Fibroblast of lung (primary cell): ENCODE measurements at regions not wholly inside any gene's neighbourhood (a gene's known extent, or its start where the extent isn't known, plus 50 kb on each side); places are given as distances from the start of the nearest gene placed in this dataset.

Experiments
- EZH2 ChIP-seq: IDR thresholded peaks from 2 replicates; pipeline ENCODE4 v1.5.1; 2012; ENCODE audit warnings: low read length, control low read depth, mild to moderate bottlenecking; ENCODE audit errors: missing control alignments
- TF ChIP-seq, protein P1 (sequence below), 2 donors: IDR thresholded peaks in 1 of 2; conservative IDR thresholded peaks in 1 of 2; 1 replicate in 1 of 2; 2 replicates in 1 of 2; pipeline ENCODE4 v1.5.1; 2011 to 2012; ENCODE audit warnings: low read length in 2 of 2, control low read depth in 1 of 2, inconsistent platforms in 1 of 2, low read depth in 1 of 2, mild to moderate bottlenecking in 1 of 2

DNA sequence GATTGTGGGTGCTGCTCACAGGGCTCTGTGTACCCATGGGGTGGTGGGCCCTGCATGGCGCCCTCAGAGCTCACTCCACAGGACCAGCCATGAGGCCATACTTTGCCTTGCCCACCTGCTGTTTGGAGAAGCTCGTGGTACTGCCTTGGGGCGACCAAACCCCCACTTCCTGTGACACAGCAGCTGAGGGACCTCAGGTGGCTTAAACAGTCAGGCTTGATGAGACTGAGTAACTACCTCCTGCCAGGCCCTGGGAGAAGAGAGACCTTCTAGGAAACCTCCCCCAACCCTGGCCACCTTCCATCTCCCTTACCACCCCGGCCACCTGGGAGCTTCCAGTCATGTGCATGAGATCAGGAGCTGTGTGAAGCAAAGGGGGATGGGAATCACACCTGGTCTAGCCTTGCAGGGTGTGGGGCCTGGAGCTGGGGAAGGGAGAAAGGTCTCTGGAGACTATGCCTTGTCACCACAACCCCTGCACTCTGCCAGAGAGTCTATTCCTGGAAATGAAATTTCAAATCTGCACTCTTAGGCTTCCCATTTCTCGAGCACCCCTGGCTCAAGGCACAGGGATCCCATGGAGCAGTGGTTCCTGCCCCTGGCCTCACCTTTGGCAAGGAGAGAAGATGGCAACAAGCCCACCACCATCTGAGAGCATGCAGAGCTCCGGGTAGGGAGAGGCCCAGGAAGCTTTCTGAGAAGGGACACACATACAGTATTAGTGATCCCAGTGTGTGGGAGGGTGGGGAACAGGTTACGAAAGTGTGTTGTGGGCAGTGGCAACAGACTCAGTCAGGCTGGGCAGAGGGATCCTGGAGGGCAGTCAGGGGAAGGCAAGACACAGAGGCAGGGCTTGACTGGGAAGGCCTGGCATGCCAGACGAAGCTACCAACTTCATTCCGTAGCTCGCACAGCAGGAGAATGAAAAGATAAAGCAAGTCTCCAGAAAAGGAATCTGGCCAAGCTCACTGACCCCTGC, 125.0 kb downstream of the URI1 start:
- no peak for TF ChIP-seq EZH2
- TF ChIP-seq, protein P1, sequence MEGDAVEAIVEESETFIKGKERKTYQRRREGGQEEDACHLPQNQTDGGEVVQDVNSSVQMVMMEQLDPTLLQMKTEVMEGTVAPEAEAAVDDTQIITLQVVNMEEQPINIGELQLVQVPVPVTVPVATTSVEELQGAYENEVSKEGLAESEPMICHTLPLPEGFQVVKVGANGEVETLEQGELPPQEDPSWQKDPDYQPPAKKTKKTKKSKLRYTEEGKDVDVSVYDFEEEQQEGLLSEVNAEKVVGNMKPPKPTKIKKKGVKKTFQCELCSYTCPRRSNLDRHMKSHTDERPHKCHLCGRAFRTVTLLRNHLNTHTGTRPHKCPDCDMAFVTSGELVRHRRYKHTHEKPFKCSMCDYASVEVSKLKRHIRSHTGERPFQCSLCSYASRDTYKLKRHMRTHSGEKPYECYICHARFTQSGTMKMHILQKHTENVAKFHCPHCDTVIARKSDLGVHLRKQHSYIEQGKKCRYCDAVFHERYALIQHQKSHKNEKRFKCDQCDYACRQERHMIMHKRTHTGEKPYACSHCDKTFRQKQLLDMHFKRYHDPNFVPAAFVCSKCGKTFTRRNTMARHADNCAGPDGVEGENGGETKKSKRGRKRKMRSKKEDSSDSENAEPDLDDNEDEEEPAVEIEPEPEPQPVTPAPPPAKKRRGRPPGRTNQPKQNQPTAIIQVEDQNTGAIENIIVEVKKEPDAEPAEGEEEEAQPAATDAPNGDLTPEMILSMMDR (conservative IDR thresholded peaks at IDR 0.05 in 1 of 2, IDR thresholded peaks at IDR 0.05 in 1 of 2; ENCODE audit: low read depth in 1 of 2, low read length in 2 of 2): no peak
